BLaER1 treated with 17β-estradiol and CSF1 and Interleukin-3, amounts not matched to agents 10 nM and 100 nM (cell line): ENCODE measurements at regions not wholly inside any gene's neighbourhood (a gene's known extent, or its start where the extent isn't known, plus 50 kb on each side); places are given as distances from the start of the nearest gene placed in this dataset.

ENCODE experiments used
- H3K27ac ChIP-seq, 11 experiments: shearing (Covaris generic); formaldehyde crosslinking; 2 replicates each; pipeline ENCODE4 v1.8.1; 2022
- H3K27me3 ChIP-seq, 11 experiments: shearing (Covaris generic); formaldehyde crosslinking; 2 replicates each; pipeline ENCODE4 v1.8.1; 2022
- H3K36me3 ChIP-seq, 11 experiments: shearing (Covaris generic); formaldehyde crosslinking; 2 replicates each; pipeline ENCODE4 v1.8.1; 2022
- H3K4me1 ChIP-seq, 10 experiments: shearing (Covaris generic); formaldehyde crosslinking; 2 replicates each; pipeline ENCODE4 v1.8.1; 2022
- H3K4me2 ChIP-seq, 11 experiments: shearing (Covaris generic); formaldehyde crosslinking; 2 replicates each; pipeline ENCODE4 v1.8.1; 2022
- H3K4me3 ChIP-seq, 10 experiments: shearing (Covaris generic); formaldehyde crosslinking; 2 replicates each; pipeline ENCODE4 v1.8.1; 2022
- H3K9ac ChIP-seq, 11 experiments: shearing (Covaris generic); formaldehyde crosslinking; 2 replicates each; pipeline ENCODE4 v1.8.1; 2022
- H3K9me3 ChIP-seq, 11 experiments: shearing (Covaris generic); formaldehyde crosslinking; replicated peaks in 1 of 11; 2 replicates each; pipeline ENCODE4 v1.8.1; 2022
- H4K20me1 ChIP-seq, 11 experiments: shearing (Covaris generic); formaldehyde crosslinking; 2 replicates each; pipeline ENCODE4 v1.8.1; 2022
- Cebpa-rat ChIP-seq, 11 experiments: shearing (Covaris generic); IDR thresholded peaks; 2 replicates each; pipeline ENCODE4 v1.8.1; 2022

GRCh38 chr3:103381296-103382079, 946.7 kb downstream of the ZPLD1 start:
- Histone ChIP-seq H3K27ac (no peak overlapping the region), H3K4me2 (no peak overlapping the region), H3K4me1 (no peaks in the 10 kb centered on the region), H3K4me3 (no peak overlapping the region), H3K9ac (no peak overlapping the region), H3K36me3 (no peaks in the 10 kb centered on the region), H3K27me3 (no peaks in the 10 kb centered on the region), H4K20me1 (no peaks in the 10 kb centered on the region), H3K9me3 (no peaks in the 10 kb centered on the region)
- TF ChIP-seq Cebpa-rat (IDR thresholded peaks at IDR 0.05) = no peak

DNA sequence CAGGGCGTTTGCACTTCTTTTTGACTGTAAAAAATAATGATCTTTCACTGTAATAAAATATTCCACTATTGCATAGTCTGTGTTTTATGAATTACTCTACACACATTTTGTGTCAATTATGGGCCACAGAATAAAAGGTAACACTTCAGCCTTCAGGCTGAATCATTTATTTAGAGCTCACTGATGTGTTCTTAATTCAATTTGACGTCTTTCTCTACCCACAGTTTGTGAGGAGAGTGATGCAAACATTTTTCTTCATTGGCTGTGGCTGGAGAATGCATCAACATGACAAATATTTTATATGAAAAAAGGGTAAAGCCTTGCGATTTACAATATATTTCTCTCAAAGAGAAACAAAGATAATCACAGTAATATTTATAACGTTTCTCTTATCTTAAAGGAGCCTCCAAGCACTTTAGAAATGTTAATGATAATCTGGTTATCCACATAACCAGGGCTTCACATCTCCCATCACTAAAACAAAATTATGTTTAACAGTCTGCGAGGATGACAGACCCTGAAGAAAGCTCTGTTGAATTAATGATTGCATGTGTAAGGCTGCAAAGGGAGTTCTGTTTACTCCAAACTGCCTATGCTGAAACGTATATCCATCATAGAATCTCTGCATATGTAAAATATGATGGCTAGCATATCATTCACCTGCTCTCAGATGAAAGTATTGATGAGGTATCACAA, 951.3 kb downstream of the ZPLD1 start:
- no peak for TF ChIP-seq Cebpa-rat (IDR thresholded peaks at IDR 0.05)
- H3K9me3 ChIP-seq = no peaks in the 10 kb centered on the region
- H3K4me2 ChIP-seq = no peak overlapping the region
- no peaks in the 10 kb centered on the region for H3K36me3 ChIP-seq
- H3K27me3 ChIP-seq = no peaks in the 10 kb centered on the region
- no peak overlapping the region for H3K27ac ChIP-seq
- H3K4me1 ChIP-seq = no peaks in the 10 kb centered on the region
- H4K20me1 ChIP-seq = no peaks in the 10 kb centered on the region
- H3K9ac ChIP-seq = no peak overlapping the region
- H3K4me3 ChIP-seq = no peak overlapping the region

GRCh38 chr3:103388214-103388613, 953.4 kb downstream of the ZPLD1 start:
- Histone ChIP-seq H4K20me1 (no peaks in the 10 kb centered on the region), H3K9me3 (no peaks in the 10 kb centered on the region), H3K4me1 (no peaks in the 10 kb centered on the region), H3K27ac (no peak overlapping the region), H3K27me3 (no peaks in the 10 kb centered on the region), H3K4me3 (no peak overlapping the region), H3K9ac (no peak overlapping the region), H3K36me3 (no peaks in the 10 kb centered on the region), H3K4me2 (no peak overlapping the region)
- no peak for TF ChIP-seq Cebpa-rat (IDR thresholded peaks at IDR 0.05)

- Histone ChIP-seq H3K27me3 (no peaks in the 10 kb centered on the region), H4K20me1 (no peaks in the 10 kb centered on the region), H3K9me3 (no peaks in the 10 kb centered on the region), H3K4me2 (no peak overlapping the region), H3K27ac (no peak overlapping the region), H3K9ac (no peak overlapping the region), H3K36me3 (no peaks in the 10 kb centered on the region), H3K4me1 (no peaks in the 10 kb centered on the region), H3K4me3 (no peak overlapping the region)
- TF ChIP-seq Cebpa-rat (IDR thresholded peaks at IDR 0.05) = no peak
These were observed 954.5 kb downstream of the ZPLD1 start for GRCh38 chr3:103389356-103389755.

DNA sequence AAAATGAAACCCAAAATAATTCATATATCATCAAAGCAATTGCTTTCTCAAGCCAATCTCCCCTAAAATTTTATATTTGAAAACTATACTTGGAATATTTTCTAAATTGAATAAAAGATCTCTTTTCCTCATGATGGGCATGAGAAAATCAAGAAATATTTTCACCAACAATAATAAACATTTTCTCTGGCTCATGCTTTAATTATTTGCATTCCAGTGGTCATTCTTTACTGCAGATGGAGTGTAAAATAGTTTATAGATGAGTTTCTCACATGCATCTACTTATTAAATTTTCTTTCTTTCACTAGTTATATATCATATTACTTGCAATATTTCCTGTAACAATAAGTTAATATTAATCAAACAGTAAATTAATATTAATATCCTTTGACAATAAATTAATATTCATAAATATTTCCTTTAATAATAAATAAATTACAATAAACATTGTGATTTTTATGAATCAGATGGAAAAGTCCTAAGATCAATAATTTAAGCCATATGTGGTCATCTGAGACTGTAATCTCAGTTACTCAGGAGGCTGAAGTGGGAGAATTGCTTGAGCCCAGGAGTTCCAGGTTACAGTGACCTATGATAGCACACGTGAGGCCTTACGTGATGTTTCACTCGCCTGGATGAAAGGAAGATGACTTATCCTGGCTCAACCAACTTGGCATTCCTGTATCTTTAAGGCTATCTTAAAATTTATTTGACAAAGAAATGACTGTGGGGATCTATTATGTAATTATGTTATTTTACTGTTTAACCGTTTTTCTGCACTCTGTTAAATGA, 958.8 kb downstream of the ZPLD1 start:
- Histone ChIP-seq H3K4me2 (no peak overlapping the region), H3K4me1 (no peaks in the 10 kb centered on the region), H3K36me3 (no peaks in the 10 kb centered on the region), H3K4me3 (no peak overlapping the region), H4K20me1 (no peaks in the 10 kb centered on the region), H3K9me3 (no peaks in the 10 kb centered on the region), H3K27ac (no peak overlapping the region), H3K27me3 (no peaks in the 10 kb centered on the region), H3K9ac (no peak overlapping the region)
- no peak for TF ChIP-seq Cebpa-rat (IDR thresholded peaks at IDR 0.05)

GRCh38 chr3:103403191-103403590, 968.4 kb downstream of the ZPLD1 start:
- no peak overlapping the region for H3K9ac ChIP-seq
- H3K4me1 ChIP-seq = no peaks in the 10 kb centered on the region
- no peaks in the 10 kb centered on the region for H4K20me1 ChIP-seq
- H3K4me3 ChIP-seq = no peak overlapping the region
- no peak overlapping the region for H3K4me2 ChIP-seq
- H3K27ac ChIP-seq = no peak overlapping the region
- no peaks in the 10 kb centered on the region for H3K36me3 ChIP-seq
- no peak for TF ChIP-seq Cebpa-rat (IDR thresholded peaks at IDR 0.05)
- no peaks in the 10 kb centered on the region for H3K27me3 ChIP-seq
- H3K9me3 ChIP-seq = peaks cover 0 to 5% (median 0%) of the 10 kb centered on the region in 11 experiments; a peak in 2 of 22 replicates

- no peak overlapping the region for H3K4me3 ChIP-seq
- no peak for TF ChIP-seq Cebpa-rat (IDR thresholded peaks at IDR 0.05)
- H3K9ac ChIP-seq = no peak overlapping the region
- no peak overlapping the region for H3K4me2 ChIP-seq
- H3K27ac ChIP-seq = no peak overlapping the region
- H4K20me1 ChIP-seq = no peaks in the 10 kb centered on the region
- H3K4me1 ChIP-seq = no peaks in the 10 kb centered on the region
- no peaks in the 10 kb centered on the region for H3K27me3 ChIP-seq
- no peaks in the 10 kb centered on the region for H3K36me3 ChIP-seq
- H3K9me3 ChIP-seq = no peaks in the 10 kb centered on the region
These were observed 971.6 kb downstream of the ZPLD1 start for GRCh38 chr3:103406320-103406850.

- no peak for TF ChIP-seq Cebpa-rat (IDR thresholded peaks at IDR 0.05)
- no peak overlapping the region for H3K4me3 ChIP-seq
- H3K4me2 ChIP-seq = no peak overlapping the region
- H3K36me3 ChIP-seq = no peaks in the 10 kb centered on the region
- no peaks in the 10 kb centered on the region for H3K4me1 ChIP-seq
- H3K27me3 ChIP-seq = no peaks in the 10 kb centered on the region
- no peaks in the 10 kb centered on the region for H4K20me1 ChIP-seq
- no peaks in the 10 kb centered on the region for H3K9me3 ChIP-seq
- no peak overlapping the region for H3K9ac ChIP-seq
- no peak overlapping the region for H3K27ac ChIP-seq
These were observed 975.4 kb downstream of the ZPLD1 start for GRCh38 chr3:103410231-103410630.

GRCh38 chr3:103421460-103421859, 986.6 kb downstream of the ZPLD1 start:
- no peaks in the 10 kb centered on the region for H3K36me3 ChIP-seq
- H4K20me1 ChIP-seq = no peaks in the 10 kb centered on the region
- H3K4me2 ChIP-seq = no peak overlapping the region
- H3K4me3 ChIP-seq = no peak overlapping the region
- no peaks in the 10 kb centered on the region for H3K27me3 ChIP-seq
- H3K9ac ChIP-seq = no peak overlapping the region
- TF ChIP-seq Cebpa-rat (IDR thresholded peaks at IDR 0.05) = no peak
- H3K27ac ChIP-seq = no peak overlapping the region
- no peaks in the 10 kb centered on the region for H3K4me1 ChIP-seq
- H3K9me3 ChIP-seq = no peaks in the 10 kb centered on the region
